Gastrocnemius medialis (tissue), 4 donors: ENCODE measurements at regions not wholly inside any gene's neighbourhood (a gene's known extent, or its start where the extent isn't known, plus 50 kb on each side); places are given as distances from the start of the nearest gene placed in this dataset.

Source experiments
- CTCF ChIP-seq, 5 experiments: fragments of 450-650 bp in 3 of 5; fragments of 200-600 bp in 2 of 5; sonication (generic) in 2 of 5; IDR thresholded peaks in 4 of 5; conservative IDR thresholded peaks in 1 of 5; 1 replicate in 4 of 5; 2 replicates in 1 of 5; pipeline ENCODE4 v1.5.1; 2016 to 2019; ENCODE audit warnings: antibody characterized with exemption in 5 of 5, mild to moderate bottlenecking in 3 of 5, moderate library complexity in 3 of 5
- POLR2A ChIP-seq, 2 donors: fragments of 450-650 bp; IDR thresholded peaks; one replicate each; pipeline ENCODE4 v1.6.1; 2017; ENCODE audit warnings: antibody characterized with exemption in 2 of 2, mild to moderate bottlenecking in 2 of 2, moderate library complexity in 2 of 2

- TF ChIP-seq CTCF (IDR thresholded peaks at IDR 0.05 in 4 of 5, conservative IDR thresholded peaks at IDR 0.05 in 1 of 5), result no peak
- no peak for TF ChIP-seq POLR2A (IDR thresholded peaks at IDR 0.05)
These were observed 771.6 kb downstream of the DIPK2A start for GRCh38 chr3:144743225-144743668.
